DMS114 treated with DMSO at 0.1 percent for 48 hours (cell line): ENCODE measurements at regions not wholly inside any gene's neighbourhood (a gene's known extent, or its start where the extent isn't known, plus 50 kb on each side); places are given as distances from the start of the nearest gene placed in this dataset.

Source experiments
- DNase-seq: peaks from one replicate; lab custom pipeline; 2025; ENCODE audit not compliant: unreplicated experiment; lab: John Stamatoyannopoulos, UW

- DNase-seq: no peak
Measured at GRCh38 chr13:67630640-67631039, 400.5 kb upstream of the PCDH9 start.

- DNase-seq: no peak
Measured at GRCh38 chr13:67623630-67624029, 393.5 kb upstream of the PCDH9 start.

GRCh38 chr13:67620665-67621064 is 390.5 kb upstream of the PCDH9 start:
- DNase-seq: no peak

GRCh38 chr13:67619995-67620380 is 389.9 kb upstream of the PCDH9 start:
- no peak for DNase-seq

- no peak for DNase-seq
Measured at GRCh38 chr13:67619351-67619994, 389.3 kb upstream of the PCDH9 start.

GRCh38 chr13:67614579-67614978 is 384.4 kb upstream of the PCDH9 start:
- DNase-seq: no peak

GRCh38 chr13:67614013-67614412 is 383.9 kb upstream of the PCDH9 start:
- DNase-seq: no peak

- DNase-seq: no peak
Measured at GRCh38 chr13:67588607-67589006, 358.5 kb upstream of the PCDH9 start.

GRCh38 chr13:67577361-67577760 is 347.2 kb upstream of the PCDH9 start:
- no peak for DNase-seq

GRCh38 chr13:67574320-67575233 is 344.4 kb upstream of the PCDH9 start:
- no peak for DNase-seq

GRCh38 chr13:67568205-67568604 is 338.1 kb upstream of the PCDH9 start:
- DNase-seq: no peak

- DNase-seq: no peak
Measured at GRCh38 chr13:67557642-67558241, 327.6 kb upstream of the PCDH9 start.

GRCh38 chr13:67557118-67557517 is 327.0 kb upstream of the PCDH9 start:
- DNase-seq: no peak

GRCh38 chr13:67554746-67555452 is 324.8 kb upstream of the PCDH9 start:
- no peak for DNase-seq

GRCh38 chr13:67554286-67554685 is 324.1 kb upstream of the PCDH9 start:
- DNase-seq: no peak

- no peak for DNase-seq
Measured at GRCh38 chr13:67549331-67549730, 319.2 kb upstream of the PCDH9 start.

- no peak for DNase-seq
Measured at GRCh38 chr13:67538906-67539305, 308.8 kb upstream of the PCDH9 start.

GRCh38 chr13:67520886-67521285 is 290.8 kb upstream of the PCDH9 start:
- DNase-seq: no peak

- no peak for DNase-seq
Measured at GRCh38 chr13:67519356-67519755, 289.2 kb upstream of the PCDH9 start.

GRCh38 chr13:67518785-67519184 is 288.6 kb upstream of the PCDH9 start:
- DNase-seq: no peak

- DNase-seq: no peak
Measured at GRCh38 chr13:67515895-67516294, 285.8 kb upstream of the PCDH9 start.
